Activated CD8-positive, alpha-beta memory T cell treated with anti-CD3 and anti-CD28 coated beads for 36 hours (primary cell): ENCODE measurements at regions not wholly inside any gene's neighbourhood (a gene's known extent, or its start where the extent isn't known, plus 50 kb on each side); places are given as distances from the start of the nearest gene placed in this dataset.
"Not testable (repeated sequence)": the region's sequence is repeated elsewhere in the genome, so short reads cannot be mapped to it uniquely, and the experiment has no call there.

Source experiments
- CTCF ChIA-PET: fragments of 350-600 bp; sonication (Branson Sonifier 250); formaldehyde crosslinking; loops from one replicate; lab custom pipeline; 2021; ENCODE audit warnings: antibody characterized with exemption; lab: Charles Lee
- POLR2A ChIA-PET: fragments of 350-600 bp; sonication (Branson Sonifier 250); formaldehyde crosslinking; loops from one replicate; lab custom pipeline; 2021; ENCODE audit warnings: antibody characterized with exemption; lab: Charles Lee

GRCh38 chr13:44049081-44049945 is 169.6 kb downstream of the LACC1 start:
- POLR2A ChIA-PET = interaction anchor here (0.8 kb wide), 1 partner anchor 141 kb away, joined by 3 read pairs; no protein-coding TSS in a partner anchor
- CTCF ChIA-PET = no interaction called here

GRCh38 chr13:44050450-44051063 is 170.9 kb downstream of the LACC1 start:
- ChIA-PET POLR2A (no interaction called here), CTCF (no interaction called here)

- CTCF ChIA-PET = interaction anchor here (0.9 kb wide), 1 partner anchor 392 kb away, joined by 3 read pairs; no protein-coding TSS in a partner anchor
Observed at GRCh38 chr13:44051405-44051804, 171.7 kb downstream of the LACC1 start.

GRCh38 chr13:44051918-44052675 is 172.4 kb downstream of the LACC1 start:
- ChIA-PET POLR2A (no interaction called here), CTCF (interaction anchor here (0.9 kb wide), 1 partner anchor 391 kb away, joined by 3 read pairs; no protein-coding TSS in a partner anchor)

More at GRCh38 chr13:44051405-44051804, 171.7 kb downstream of the LACC1 start:
- POLR2A ChIA-PET = no interaction called here

- CTCF ChIA-PET = no interaction called here
- POLR2A ChIA-PET = no interaction called here
Observed at GRCh38 chr13:44052780-44053184, 173.1 kb downstream of the LACC1 start.

GRCh38 chr13:44053208-44053607 is 173.5 kb downstream of the LACC1 start:
- ChIA-PET POLR2A (no interaction called here), CTCF (no interaction called here)

GRCh38 chr13:44054525-44054924 is 174.8 kb downstream of the LACC1 start:
- ChIA-PET CTCF (no interaction called here), POLR2A (no interaction called here)

- POLR2A ChIA-PET, CTCF ChIA-PET: not testable (repeated sequence)
Observed at GRCh38 chr13:44055681-44056080, 176.0 kb downstream of the LACC1 start.

GRCh38 chr13:44058067-44058466 is 178.4 kb downstream of the LACC1 start:
- ChIA-PET POLR2A (no interaction called here), CTCF (no interaction called here)

GRCh38 chr13:44058624-44059215 is 179.0 kb downstream of the LACC1 start:
- CTCF ChIA-PET = no interaction called here
- POLR2A ChIA-PET = interaction anchor here (0.6 kb wide), 1 partner anchor 13 kb away, joined by 3 read pairs; no protein-coding TSS in a partner anchor

GRCh38 chr13:44061876-44062275 is 182.2 kb downstream of the LACC1 start:
- ChIA-PET CTCF (no interaction called here), POLR2A (interaction anchor here (0.6 kb wide), 1 partner anchor 330 kb away, joined by 3 read pairs; no protein-coding TSS in a partner anchor)

GRCh38 chr13:44063467-44063866 is 183.8 kb downstream of the LACC1 start:
- CTCF ChIA-PET = no interaction called here
- POLR2A ChIA-PET = interaction anchor here (0.6 kb wide), 1 partner anchor 248 kb away, joined by 3 read pairs; no protein-coding TSS in a partner anchor

GRCh38 chr13:44063881-44064280 is 184.2 kb downstream of the LACC1 start:
- CTCF ChIA-PET = no interaction called here
- POLR2A ChIA-PET = interaction anchor here (0.6 kb wide), 1 partner anchor 249 kb away, joined by 3 read pairs; no protein-coding TSS in a partner anchor

GRCh38 chr13:44064357-44064756 is 184.7 kb downstream of the LACC1 start:
- POLR2A ChIA-PET = no interaction called here
- CTCF ChIA-PET = no interaction called here

GRCh38 chr13:44068169-44068568 is 188.5 kb downstream of the LACC1 start:
- CTCF ChIA-PET = no interaction called here
- POLR2A ChIA-PET = no interaction called here

- CTCF ChIA-PET = no interaction called here
- POLR2A ChIA-PET = no interaction called here
Observed at GRCh38 chr13:44068737-44069136, 189.0 kb downstream of the LACC1 start.

GRCh38 chr13:44072536-44072935 is 192.8 kb downstream of the LACC1 start:
- ChIA-PET CTCF (interaction anchor here (0.6 kb wide), 1 partner anchor 48 kb away, joined by 3 read pairs; no protein-coding TSS in a partner anchor), POLR2A (no interaction called here)

GRCh38 chr13:44074611-44075010 is 194.9 kb downstream of the LACC1 start:
- CTCF ChIA-PET = no interaction called here

GRCh38 chr13:44075113-44075512 is 195.4 kb downstream of the LACC1 start:
- CTCF ChIA-PET = no interaction called here
- POLR2A ChIA-PET = no interaction called here

More at GRCh38 chr13:44074611-44075010, 194.9 kb downstream of the LACC1 start:
- POLR2A ChIA-PET = no interaction called here
